ENCODE measurements at regions not wholly inside any gene's neighbourhood (a gene's known extent, or its start where the extent isn't known, plus 50 kb on each side); places are given as distances from the start of the nearest gene placed in this dataset.
A peak's percentile ranks its signal among the peaks of the same experiment; 100 is the strongest.
"Not testable (repeated sequence)": the region's sequence is repeated elsewhere in the genome, so short reads cannot be mapped to it uniquely, and the experiment has no call there.

GRCh38 chr1:43019226-43019625 is 60.6 kb upstream of the SLC2A1 start:
- WGBS, 2 donors: 63 to 79% methylated on average over 3 of the region's 3 CpGs
- H3K27me3 ChIP-seq: no peaks in the 10 kb centered on the region
- no peaks in the 10 kb centered on the region for H3K9me3 ChIP-seq
- intact Hi-C loops (cut with DNase I): no loop called here
- no peak for DNase-seq
- peaks cover 9 to 81% (median 23%) of the 10 kb centered on the region in 3 donors for H3K4me1 ChIP-seq
- TF ChIP-seq POLR2A (IDR thresholded peaks at IDR 0.05) (no peak), CTCF (IDR thresholded peaks at IDR 0.05) (no peak)
- peak overlapping the region in 3 of 4 donors; percentile 20 to 81 (median 39) for H3K27ac ChIP-seq
- no peak overlapping the region for H3K4me3 ChIP-seq
- H3K36me3 ChIP-seq: no peaks in the 10 kb centered on the region

- H3K27ac ChIP-seq: no peak overlapping the region
- intact Hi-C loops (cut with DNase I): no loop called here
- peaks cover 10 to 83% (median 24%) of the 10 kb centered on the region in 3 donors for H3K4me1 ChIP-seq
- no peaks in the 10 kb centered on the region for H3K27me3 ChIP-seq
- H3K36me3 ChIP-seq: no peaks in the 10 kb centered on the region
- no peak for TF ChIP-seq CTCF (IDR thresholded peaks at IDR 0.05)
- no peaks in the 10 kb centered on the region for H3K9me3 ChIP-seq
- 82 to 94% methylated on average over 3 of the region's 3 CpGs for WGBS, 2 donors
- H3K4me3 ChIP-seq: no peak overlapping the region
- DNase-seq: no peak
These were observed 59.5 kb upstream of the SLC2A1 start for GRCh38 chr1:43018121-43018520.

GRCh38 chr1:43015269-43015668 is 56.6 kb upstream of the SLC2A1 start:
- DNase-seq: no peak

GRCh38 chr1:43014579-43014978 is 55.9 kb upstream of the SLC2A1 start:
- H3K27me3 ChIP-seq; H3K36me3 ChIP-seq; DNase-seq; H3K9me3 ChIP-seq; intact Hi-C loops (cut with DNase I); H3K4me3 ChIP-seq: not testable (repeated sequence)
- 60 to 89% methylated on average over 10 of the region's 10 CpGs for WGBS, 2 donors
- peak overlapping the region; percentile 41 to 71 (median 68) for H3K27ac ChIP-seq
- peaks cover 8 to 62% (median 13%) of the 10 kb centered on the region in 3 donors for H3K4me1 ChIP-seq

More at GRCh38 chr1:43015269-43015668, 56.6 kb upstream of the SLC2A1 start:
- Histone ChIP-seq H3K4me1 (peaks cover 8 to 69% (median 13%) of the 10 kb centered on the region in 3 donors), H3K4me3 (no peak overlapping the region), H3K9me3 (no peaks in the 10 kb centered on the region), H3K27ac (peak overlapping the region; percentile 41 to 71 (median 68)), H3K36me3 (no peaks in the 10 kb centered on the region), H3K27me3 (no peaks in the 10 kb centered on the region)
- TF ChIP-seq CTCF (IDR thresholded peaks at IDR 0.05): no peak
- no peak for TF ChIP-seq POLR2A (IDR thresholded peaks at IDR 0.05)
- WGBS, 2 donors: 41 to 43% methylated on average over 3 of the region's 3 CpGs
- intact Hi-C loops (cut with DNase I): no loop called here

GRCh38 chr1:43011020-43011419 is 52.4 kb upstream of the SLC2A1 start:
- DNase-seq: no peak
- no peaks in the 10 kb centered on the region for H3K9me3 ChIP-seq
- intact Hi-C loops (cut with DNase I): no loop called here
- H3K4me1 ChIP-seq: peaks cover 21 to 70% (median 26%) of the 10 kb centered on the region in 3 donors
- H3K36me3 ChIP-seq: no peaks in the 10 kb centered on the region
- H3K4me3 ChIP-seq: no peak overlapping the region
- WGBS, 2 donors: 50 to 52% methylated on average over 1 to 3 of the region's 3 CpGs
- no peak for TF ChIP-seq CTCF (IDR thresholded peaks at IDR 0.05)
- TF ChIP-seq POLR2A (IDR thresholded peaks at IDR 0.05): no peak
- H3K27me3 ChIP-seq: peaks cover 0 to 23% (median 0%) of the 10 kb centered on the region in 4 donors
- no peak overlapping the region for H3K27ac ChIP-seq

GRCh38 chr1:43009274-43009673 is 50.6 kb upstream of the SLC2A1 start:
- peaks cover 19 to 60% (median 21%) of the 10 kb centered on the region in 3 donors for H3K4me1 ChIP-seq
- TF ChIP-seq CTCF (IDR thresholded peaks at IDR 0.05): no peak
- TF ChIP-seq POLR2A (IDR thresholded peaks at IDR 0.05): no peak
- peaks cover 0 to 28% (median 0%) of the 10 kb centered on the region in 4 donors for H3K27me3 ChIP-seq
- H3K4me3 ChIP-seq: no peak overlapping the region
- no peak for DNase-seq
- WGBS, 2 donors: 58 to 65% methylated on average over 2 of the region's 2 CpGs
- no peaks in the 10 kb centered on the region for H3K36me3 ChIP-seq
- intact Hi-C loops (cut with DNase I): no loop called here
- peak overlapping the region in 2 of 4 donors; percentile 81 to 83 for H3K27ac ChIP-seq
- H3K9me3 ChIP-seq: no peaks in the 10 kb centered on the region
